HL-60 (cell line): ENCODE measurements at regions not wholly inside any gene's neighbourhood (a gene's known extent, or its start where the extent isn't known, plus 50 kb on each side); places are given as distances from the start of the nearest gene placed in this dataset.

ENCODE experiments used
- CTCF ChIP-seq: IDR thresholded peaks from one replicate; pipeline ENCODE4 v1.5.1; 2011; ENCODE audit warnings: low read length, control low read depth, inconsistent platforms; ENCODE audit not compliant: insufficient read depth
- GABPA ChIP-seq: IDR thresholded peaks from 2 replicates; pipeline ENCODE4 v1.6.1; 2012; ENCODE audit warnings: low read depth
- POLR2AphosphoS5 ChIP-seq: IDR thresholded peaks from 2 replicates; pipeline ENCODE4 v1.6.1; 2012; ENCODE audit warnings: low read depth
- REST ChIP-seq: IDR thresholded peaks from 2 replicates; pipeline ENCODE4 v1.6.1; 2012; ENCODE audit warnings: low read depth; ENCODE audit not compliant: insufficient replicate concordance
- SPI1 ChIP-seq: IDR thresholded peaks from 2 replicates; pipeline ENCODE4 v1.6.1; 2012; ENCODE audit warnings: low read depth, mild to moderate bottlenecking, borderline replicate concordance

GRCh38 chr13:40399756-40400155, 266.7 kb downstream of the FOXO1 start:
- no peak for TF ChIP-seq POLR2AphosphoS5
- no peak for TF ChIP-seq CTCF
- TF ChIP-seq SPI1, result no peak
- no peak for TF ChIP-seq REST
- no peak for TF ChIP-seq GABPA
